ENCODE measurements at regions not wholly inside any gene's neighbourhood (a gene's known extent, or its start where the extent isn't known, plus 50 kb on each side); places are given as distances from the start of the nearest gene placed in this dataset.

DNA sequence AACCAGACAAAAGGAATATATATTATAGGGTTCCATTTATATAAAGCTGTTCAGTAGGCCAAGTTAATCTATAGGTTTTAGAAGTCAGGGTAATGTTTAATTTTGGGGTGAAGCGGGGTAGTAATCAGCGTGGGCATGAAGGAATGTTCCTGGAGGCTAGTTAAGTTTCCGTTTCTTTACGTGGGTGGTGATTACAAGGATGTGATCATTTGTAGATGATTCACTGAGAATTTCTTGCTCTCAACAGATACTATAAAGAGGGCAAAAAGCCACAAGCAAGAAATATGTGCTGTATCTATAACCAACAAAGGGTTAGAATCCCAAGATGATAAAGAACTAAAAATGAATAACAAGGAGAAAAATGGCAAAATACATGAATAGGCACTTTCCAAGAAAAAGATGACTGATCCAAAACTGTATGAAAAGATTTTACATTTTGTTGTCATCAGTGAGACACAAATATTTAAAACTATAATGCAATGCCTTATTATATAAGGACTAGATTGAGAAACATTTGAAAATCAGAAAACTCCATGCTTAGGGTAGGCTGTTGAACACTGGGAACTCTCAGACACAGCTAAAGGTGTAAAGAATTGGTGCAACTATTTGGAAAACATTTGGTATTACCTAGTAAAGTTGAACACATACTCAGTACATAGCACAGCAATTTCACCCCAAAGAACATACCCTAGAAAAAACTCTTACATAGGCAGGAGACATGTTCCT is 224.3 kb upstream of the S1PR3 start:
- Histone ChIP-seq H4K20me1 (no peaks in the 10 kb centered on the region), H3K4me1 (peaks cover 15% of the 10 kb centered on the region), H3K9ac (no peak overlapping the region), H3K9me3 (0 out of 2 replicates have a peak, but pooled peaks cover 3% of the 10 kb centered on the region), H3K27ac (no peak overlapping the region), H3K4me3 (no peak overlapping the region), H3K4me2 (no peak overlapping the region), H3K36me3 (no peaks in the 10 kb centered on the region), H3K27me3 (no peaks in the 10 kb centered on the region)
- no peak for TF ChIP-seq Cebpa-rat (IDR thresholded peaks at IDR 0.05)

DNA sequence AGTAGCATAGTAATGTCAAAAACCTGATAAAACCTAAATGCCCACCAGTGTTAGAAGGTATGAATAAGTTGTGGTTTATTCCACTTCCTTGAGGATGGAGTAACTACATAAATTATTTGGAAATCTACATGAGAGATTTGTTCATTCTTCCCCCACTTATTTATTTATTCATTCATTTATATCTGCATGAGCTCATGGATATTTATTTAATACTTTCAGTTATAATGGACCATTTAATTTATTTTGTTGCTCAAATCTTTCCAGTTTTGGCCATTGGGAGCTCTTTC is 223.8 kb upstream of the S1PR3 start:
- TF ChIP-seq Cebpa-rat (IDR thresholded peaks at IDR 0.05): no peak
- 0 out of 2 replicates have a peak, but pooled peaks cover 3% of the 10 kb centered on the region for H3K9me3 ChIP-seq
- H3K27ac ChIP-seq: no peak overlapping the region
- H3K4me3 ChIP-seq: no peak overlapping the region
- no peak overlapping the region for H3K4me2 ChIP-seq
- H3K27me3 ChIP-seq: no peaks in the 10 kb centered on the region
- no peaks in the 10 kb centered on the region for H3K36me3 ChIP-seq
- no peak overlapping the region for H3K9ac ChIP-seq
- peaks cover 15% of the 10 kb centered on the region for H3K4me1 ChIP-seq
- no peaks in the 10 kb centered on the region for H4K20me1 ChIP-seq

DNA sequence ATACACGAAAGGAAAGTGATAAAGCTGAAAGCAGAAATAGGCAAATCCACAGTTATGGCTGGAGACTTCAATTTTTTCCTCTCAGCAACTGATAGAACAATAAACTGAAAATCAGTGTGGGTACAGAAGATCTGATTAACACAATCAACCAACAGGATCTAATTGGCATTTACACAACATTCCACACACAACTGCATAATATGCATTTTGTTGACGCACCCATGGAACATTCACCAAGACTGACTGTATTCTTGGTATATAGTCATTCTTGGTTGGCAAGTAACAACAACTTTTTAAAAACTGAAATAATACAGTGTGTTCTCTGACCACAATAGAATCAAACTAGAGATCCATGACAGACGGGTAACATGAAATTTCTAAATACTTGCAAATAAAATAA is 218.7 kb upstream of the S1PR3 start:
- Histone ChIP-seq H3K4me3 (no peak overlapping the region), H3K4me1 (peaks cover 51% of the 10 kb centered on the region)
- TF ChIP-seq Cebpa-rat (IDR thresholded peaks at IDR 0.05): no peak

DNA sequence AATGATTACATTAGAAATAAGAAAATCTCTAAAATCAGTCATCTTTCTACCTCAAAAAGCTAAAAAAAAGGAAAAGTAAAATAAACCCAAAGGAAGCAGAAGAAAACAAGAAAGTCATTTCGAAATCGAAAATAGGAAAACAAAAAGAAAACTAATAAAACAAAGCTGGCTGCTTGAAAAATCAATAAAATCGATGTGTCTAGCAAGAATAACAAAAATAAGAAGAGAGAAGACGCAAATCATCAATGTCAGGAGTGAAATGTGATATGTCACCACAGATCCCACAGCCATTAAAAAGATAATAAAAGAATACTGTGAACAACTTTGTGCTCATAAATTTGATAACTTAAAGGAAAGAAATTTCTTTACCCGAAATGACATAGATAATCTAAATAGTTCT is 218.1 kb upstream of the S1PR3 start:
- H3K36me3 ChIP-seq: no peaks in the 10 kb centered on the region
- peaks cover 57% of the 10 kb centered on the region for H3K4me1 ChIP-seq
- H3K27me3 ChIP-seq: no peaks in the 10 kb centered on the region
- H3K27ac ChIP-seq: no peak overlapping the region
- H3K9me3 ChIP-seq: no peaks in the 10 kb centered on the region
- H4K20me1 ChIP-seq: no peaks in the 10 kb centered on the region
- TF ChIP-seq Cebpa-rat (IDR thresholded peaks at IDR 0.05): no peak
- no peak overlapping the region for H3K4me3 ChIP-seq
- H3K9ac ChIP-seq: no peak overlapping the region
- no peak overlapping the region for H3K4me2 ChIP-seq

More for the DNA sequence above, 218.7 kb upstream of the S1PR3 start:
- Histone ChIP-seq H3K9ac (no peak overlapping the region), H3K36me3 (no peaks in the 10 kb centered on the region), H3K9me3 (no peaks in the 10 kb centered on the region), H4K20me1 (no peaks in the 10 kb centered on the region), H3K27ac (no peak overlapping the region), H3K4me2 (no peak overlapping the region), H3K27me3 (no peaks in the 10 kb centered on the region)

DNA sequence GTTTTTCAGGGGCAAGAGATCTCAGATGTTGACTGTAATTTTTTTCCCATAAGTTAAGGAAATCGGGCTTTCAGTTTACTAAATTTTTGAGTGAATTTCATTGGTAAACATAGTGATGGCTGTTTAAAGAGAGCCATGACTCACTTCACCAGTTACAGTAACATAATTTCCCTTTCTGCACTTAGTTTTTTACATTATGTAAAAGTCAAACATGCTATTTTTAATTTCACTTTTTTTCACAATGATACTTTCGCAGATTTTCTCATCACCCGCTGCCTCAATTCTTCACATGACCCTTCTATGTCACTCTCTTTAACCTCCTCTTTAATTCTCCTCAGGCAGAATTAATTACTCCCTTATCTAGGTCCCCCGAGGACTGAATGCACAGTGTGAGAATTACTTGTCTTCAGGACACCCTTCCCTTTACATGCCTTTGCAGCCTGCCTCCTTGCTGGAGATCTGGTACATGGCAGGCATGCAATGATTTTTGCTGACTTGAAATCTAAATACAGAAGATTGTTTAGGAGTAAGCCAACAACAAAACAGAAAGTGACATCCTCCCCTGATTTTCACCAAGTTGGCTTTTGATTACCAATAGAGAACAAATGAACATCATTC is 217.5 kb upstream of the S1PR3 start:
- no peaks in the 10 kb centered on the region for H4K20me1 ChIP-seq
- no peaks in the 10 kb centered on the region for H3K9me3 ChIP-seq
- no peak overlapping the region for H3K9ac ChIP-seq
- peak overlapping the region; percentile 29 for H3K4me2 ChIP-seq
- no peak overlapping the region for H3K27ac ChIP-seq
- H3K36me3 ChIP-seq: no peaks in the 10 kb centered on the region
- H3K27me3 ChIP-seq: no peaks in the 10 kb centered on the region
- no peak for TF ChIP-seq Cebpa-rat (IDR thresholded peaks at IDR 0.05)
- H3K4me3 ChIP-seq: no peak overlapping the region
- H3K4me1 ChIP-seq: peaks cover 63% of the 10 kb centered on the region

DNA sequence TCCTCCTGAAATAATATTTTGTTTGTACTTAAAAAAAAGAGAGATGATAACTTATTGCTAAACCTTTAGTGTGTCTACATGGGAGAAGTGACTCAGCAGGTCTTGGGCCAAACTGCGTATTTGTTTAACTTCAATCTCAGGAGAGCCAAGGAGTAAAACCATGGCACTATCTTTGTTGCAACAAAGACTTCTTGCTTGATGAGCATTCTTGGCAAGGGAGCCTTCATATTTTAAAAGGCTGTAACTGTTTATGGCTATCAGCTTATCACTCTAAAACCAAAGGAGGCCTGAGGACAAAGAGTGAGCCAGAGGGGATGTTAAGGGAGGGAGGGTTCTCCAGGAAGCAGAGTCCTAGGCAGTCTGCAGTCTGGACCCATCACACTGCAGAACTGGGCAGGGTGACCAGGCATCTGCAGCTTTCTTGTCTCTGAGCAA is 216.2 kb upstream of the S1PR3 start:
- no peak for TF ChIP-seq Cebpa-rat (IDR thresholded peaks at IDR 0.05)
- no peak overlapping the region for H3K4me3 ChIP-seq
- no peaks in the 10 kb centered on the region for H3K36me3 ChIP-seq
- peaks cover 76% of the 10 kb centered on the region for H3K4me1 ChIP-seq
- H3K9me3 ChIP-seq: no peaks in the 10 kb centered on the region
- H3K27me3 ChIP-seq: no peaks in the 10 kb centered on the region
- H4K20me1 ChIP-seq: no peaks in the 10 kb centered on the region
- H3K9ac ChIP-seq: no peak overlapping the region
- H3K4me2 ChIP-seq: peak overlapping the region; percentile 83
- H3K27ac ChIP-seq: 0 out of 2 replicates have a peak overlapping the region, but pooled peaks have one; percentile 79

DNA sequence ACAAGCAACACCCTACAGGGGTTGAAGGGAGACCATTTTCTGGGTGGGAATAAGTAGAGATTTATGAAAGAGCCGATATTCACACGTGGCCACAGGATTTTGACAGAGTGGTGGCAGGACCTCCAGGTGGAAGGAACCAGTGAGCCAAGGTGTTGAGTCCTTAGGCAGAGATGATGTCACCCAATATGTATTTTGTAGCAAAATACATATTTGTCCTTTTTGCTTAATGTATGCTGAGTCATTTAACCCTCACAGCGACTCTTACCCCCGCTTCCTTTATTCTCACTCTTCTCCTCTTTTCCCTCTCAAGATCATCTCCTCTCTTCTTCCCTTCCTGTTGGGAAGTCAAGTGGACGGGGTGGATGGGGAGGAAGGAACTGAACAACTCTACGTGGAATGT is 215.7 kb upstream of the S1PR3 start:
- H3K4me3 ChIP-seq: no peak overlapping the region
- H4K20me1 ChIP-seq: no peaks in the 10 kb centered on the region
- peak overlapping the region; percentile 83 for H3K4me2 ChIP-seq
- TF ChIP-seq Cebpa-rat (IDR thresholded peaks at IDR 0.05): no peak
- no peaks in the 10 kb centered on the region for H3K9me3 ChIP-seq
- H3K27ac ChIP-seq: peak overlapping the region; percentile 79; the same call in 1 of the 2 replicates
- H3K9ac ChIP-seq: no peak overlapping the region
- H3K27me3 ChIP-seq: no peaks in the 10 kb centered on the region
- no peaks in the 10 kb centered on the region for H3K36me3 ChIP-seq
- peaks cover 81% of the 10 kb centered on the region for H3K4me1 ChIP-seq

DNA sequence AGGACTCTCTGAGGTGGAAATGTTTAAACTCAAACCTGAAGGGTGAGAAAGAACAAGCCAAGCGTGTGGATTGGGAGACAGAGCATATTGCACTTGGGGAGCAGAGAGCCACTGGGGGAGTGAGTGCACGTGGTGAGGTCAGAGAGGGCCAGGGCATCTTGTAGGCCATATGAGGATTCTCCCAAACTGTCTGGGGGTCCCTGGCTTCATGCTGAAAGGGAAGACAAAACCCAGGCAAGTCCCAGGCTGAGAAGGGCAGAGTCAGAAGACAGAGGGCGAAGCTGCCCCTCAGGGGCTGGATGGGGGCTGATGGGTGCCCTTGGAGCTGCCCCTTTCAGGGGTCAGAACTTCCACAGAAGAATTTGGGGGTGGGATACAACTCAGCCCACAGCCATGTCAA is 215.3 kb upstream of the S1PR3 start:
- no peak overlapping the region for H3K4me3 ChIP-seq
- no peaks in the 10 kb centered on the region for H3K36me3 ChIP-seq
- H3K4me2 ChIP-seq: peak overlapping the region; percentile 83
- H3K9ac ChIP-seq: no peak overlapping the region
- no peaks in the 10 kb centered on the region for H3K9me3 ChIP-seq
- H3K4me1 ChIP-seq: peaks cover 85% of the 10 kb centered on the region
- H3K27me3 ChIP-seq: no peaks in the 10 kb centered on the region
- no peaks in the 10 kb centered on the region for H4K20me1 ChIP-seq
- no peak for TF ChIP-seq Cebpa-rat (IDR thresholded peaks at IDR 0.05)
- H3K27ac ChIP-seq: peak overlapping the region; percentile 79

DNA sequence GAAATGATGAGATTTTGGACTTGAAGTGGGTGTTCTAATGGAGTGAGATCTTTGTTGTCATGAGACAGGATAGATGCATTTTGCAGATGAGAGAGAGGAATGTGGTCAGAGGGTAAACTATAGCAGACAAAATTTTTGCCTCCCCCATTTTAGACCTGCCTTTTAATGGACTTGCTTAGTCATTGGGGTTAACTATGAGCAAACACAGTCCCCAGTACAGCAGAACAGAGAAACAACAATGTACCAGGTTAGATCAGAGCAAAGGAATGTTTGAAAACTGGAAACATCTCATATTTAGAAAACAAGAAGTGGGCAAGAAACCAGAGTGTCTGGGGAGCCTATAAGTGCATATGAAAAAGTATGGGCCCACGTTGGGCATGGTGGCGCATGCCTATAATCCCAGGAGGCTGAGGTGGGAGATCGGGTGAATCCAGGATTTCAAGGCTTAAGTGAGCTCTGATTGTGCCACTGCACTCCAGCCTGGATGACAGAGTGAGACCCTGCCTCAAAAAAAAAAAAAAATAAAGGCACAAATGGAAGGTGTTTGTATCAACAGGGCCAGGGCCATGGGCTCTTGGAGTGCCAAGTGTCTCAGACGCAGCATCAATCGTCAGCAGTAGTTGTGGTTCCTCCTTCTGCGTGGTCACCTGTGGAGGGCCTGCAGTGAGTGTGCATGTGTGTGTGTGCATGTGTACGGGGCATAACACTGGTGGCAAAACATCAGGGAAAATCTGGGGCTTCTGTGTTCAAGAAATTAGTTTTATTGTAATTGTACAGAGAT is 214.4 kb upstream of the S1PR3 start:
- Histone ChIP-seq H3K9me3 (no peaks in the 10 kb centered on the region), H3K9ac (peak overlapping the region; percentile 64; the same call in 1 of the 2 replicates), H3K4me1 (peaks cover 95% of the 10 kb centered on the region), H3K27ac (peak overlapping the region; percentile 79), H3K36me3 (no peaks in the 10 kb centered on the region), H3K4me3 (peak overlapping the region; percentile 48), H3K4me2 (peak overlapping the region; percentile 83), H3K27me3 (no peaks in the 10 kb centered on the region), H4K20me1 (no peaks in the 10 kb centered on the region)
- TF ChIP-seq Cebpa-rat (IDR thresholded peaks at IDR 0.05): no peak
